ENCODE measurements at regions not wholly inside any gene's neighbourhood (a gene's known extent, or its start where the extent isn't known, plus 50 kb on each side); places are given as distances from the start of the nearest gene placed in this dataset.

DNA sequence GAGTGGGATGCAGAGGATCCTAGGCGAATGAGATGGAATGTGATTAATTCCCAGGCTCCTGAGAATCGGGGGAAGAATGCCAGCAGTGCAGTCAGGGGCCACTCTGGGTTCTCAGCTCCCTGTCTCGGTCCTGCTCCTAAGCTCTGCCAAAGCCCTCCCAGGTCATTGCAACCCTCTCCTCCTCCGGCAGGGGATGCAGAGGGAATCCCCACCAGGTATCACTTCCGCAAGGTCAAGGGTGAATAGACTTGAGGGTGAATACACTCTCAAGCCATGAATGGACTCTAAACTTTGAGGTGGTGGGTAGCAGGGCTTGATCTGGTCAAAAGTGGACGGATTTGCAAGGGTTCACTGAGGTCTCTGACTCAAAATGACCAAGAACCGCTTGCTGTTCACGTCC is 139.3 kb upstream of the MXRA5 start:
- TF ChIP-seq EZH2 (IDR thresholded peaks at IDR 0.05; ENCODE audit: borderline replicate concordance, insufficient read depth, low read depth, low read length, poor library complexity, severe bottlenecking): no peak
- TF ChIP-seq, protein P1, sequence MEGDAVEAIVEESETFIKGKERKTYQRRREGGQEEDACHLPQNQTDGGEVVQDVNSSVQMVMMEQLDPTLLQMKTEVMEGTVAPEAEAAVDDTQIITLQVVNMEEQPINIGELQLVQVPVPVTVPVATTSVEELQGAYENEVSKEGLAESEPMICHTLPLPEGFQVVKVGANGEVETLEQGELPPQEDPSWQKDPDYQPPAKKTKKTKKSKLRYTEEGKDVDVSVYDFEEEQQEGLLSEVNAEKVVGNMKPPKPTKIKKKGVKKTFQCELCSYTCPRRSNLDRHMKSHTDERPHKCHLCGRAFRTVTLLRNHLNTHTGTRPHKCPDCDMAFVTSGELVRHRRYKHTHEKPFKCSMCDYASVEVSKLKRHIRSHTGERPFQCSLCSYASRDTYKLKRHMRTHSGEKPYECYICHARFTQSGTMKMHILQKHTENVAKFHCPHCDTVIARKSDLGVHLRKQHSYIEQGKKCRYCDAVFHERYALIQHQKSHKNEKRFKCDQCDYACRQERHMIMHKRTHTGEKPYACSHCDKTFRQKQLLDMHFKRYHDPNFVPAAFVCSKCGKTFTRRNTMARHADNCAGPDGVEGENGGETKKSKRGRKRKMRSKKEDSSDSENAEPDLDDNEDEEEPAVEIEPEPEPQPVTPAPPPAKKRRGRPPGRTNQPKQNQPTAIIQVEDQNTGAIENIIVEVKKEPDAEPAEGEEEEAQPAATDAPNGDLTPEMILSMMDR (IDR thresholded peaks at IDR 0.05): no peak
